Fibroblast of lung (primary cell): ENCODE measurements at regions not wholly inside any gene's neighbourhood (a gene's known extent, or its start where the extent isn't known, plus 50 kb on each side); places are given as distances from the start of the nearest gene placed in this dataset.

Experiments
- DNase-seq, 2 donors: peaks; one replicate each; pipeline versions ENCODE4 v3.0.0 to v3.0.0-alpha.2; 2010; ENCODE audit warnings: low read depth in 2 of 2
- H2AFZ ChIP-seq: 2 replicates; pipeline ENCODE4 v1.5.1; 2012; ENCODE audit warnings: low read length, control low read depth, inconsistent platforms
- H3K27ac ChIP-seq: 2 replicates; pipeline ENCODE4 v1.5.1; 2011; ENCODE audit warnings: low read length, control low read depth; ENCODE audit not compliant: insufficient read depth
- H3K27me3 ChIP-seq: 2 replicates; pipeline ENCODE4 v1.5.1; 2011; ENCODE audit warnings: mild to moderate bottlenecking, low read length; ENCODE audit not compliant: control insufficient read depth, insufficient read depth
- H3K36me3 ChIP-seq: 2 replicates; pipeline ENCODE4 v1.5.1; 2011; ENCODE audit warnings: low read length; ENCODE audit not compliant: control insufficient read depth, insufficient read depth
- H3K4me1 ChIP-seq: 2 replicates; pipeline ENCODE4 v1.5.1; 2011; ENCODE audit warnings: low read length; ENCODE audit not compliant: control insufficient read depth, insufficient read depth; ENCODE audit errors: extremely low read depth
- H3K4me2 ChIP-seq: 2 replicates; pipeline ENCODE4 v1.5.1; 2011; ENCODE audit warnings: low read length, control low read depth; ENCODE audit not compliant: insufficient read depth; ENCODE audit errors: extremely low read depth
- H3K4me3 ChIP-seq, 4 experiments: fragments of 200-600 bp in 1 of 4; sonication (generic) in 1 of 4; replicated peaks in 1 of 4; 2 replicates each; pipeline ENCODE4 v1.5.1; 2011 to 2016; ENCODE audit warnings: low read length in 4 of 4, low read depth in 3 of 4, mild to moderate bottlenecking in 3 of 4, control low read depth in 2 of 4, inconsistent platforms in 1 of 4, mixed read lengths in 1 of 4; ENCODE audit not compliant: insufficient read depth in 1 of 4; ENCODE audit errors: control extremely low read depth in 1 of 4
- H3K79me2 ChIP-seq: 2 replicates; pipeline ENCODE4 v1.5.1; 2012; ENCODE audit warnings: mild to moderate bottlenecking, low read length, inconsistent platforms; ENCODE audit not compliant: control insufficient read depth, insufficient read depth
- H3K9ac ChIP-seq: 2 replicates; pipeline ENCODE4 v1.5.1; 2011; ENCODE audit warnings: mild to moderate bottlenecking, low read length, control low read depth; ENCODE audit not compliant: insufficient read depth
- H3K9me3 ChIP-seq: 2 replicates; pipeline ENCODE4 v1.5.1; 2012; ENCODE audit warnings: low read depth, low read length; ENCODE audit not compliant: control insufficient read depth, insufficient read depth
- H4K20me1 ChIP-seq: 2 replicates; pipeline ENCODE4 v1.5.1; 2011; ENCODE audit warnings: low read length; ENCODE audit not compliant: control insufficient read depth, insufficient read depth; ENCODE audit errors: extremely low read depth
- EZH2 ChIP-seq: IDR thresholded peaks from 2 replicates; pipeline ENCODE4 v1.5.1; 2012; ENCODE audit warnings: low read length, control low read depth, mild to moderate bottlenecking; ENCODE audit errors: missing control alignments
- TF ChIP-seq, protein P1 (sequence below), 2 donors: IDR thresholded peaks in 1 of 2; conservative IDR thresholded peaks in 1 of 2; 1 replicate in 1 of 2; 2 replicates in 1 of 2; pipeline ENCODE4 v1.5.1; 2011 to 2012; ENCODE audit warnings: low read length in 2 of 2, control low read depth in 1 of 2, inconsistent platforms in 1 of 2, low read depth in 1 of 2, mild to moderate bottlenecking in 1 of 2

DNA sequence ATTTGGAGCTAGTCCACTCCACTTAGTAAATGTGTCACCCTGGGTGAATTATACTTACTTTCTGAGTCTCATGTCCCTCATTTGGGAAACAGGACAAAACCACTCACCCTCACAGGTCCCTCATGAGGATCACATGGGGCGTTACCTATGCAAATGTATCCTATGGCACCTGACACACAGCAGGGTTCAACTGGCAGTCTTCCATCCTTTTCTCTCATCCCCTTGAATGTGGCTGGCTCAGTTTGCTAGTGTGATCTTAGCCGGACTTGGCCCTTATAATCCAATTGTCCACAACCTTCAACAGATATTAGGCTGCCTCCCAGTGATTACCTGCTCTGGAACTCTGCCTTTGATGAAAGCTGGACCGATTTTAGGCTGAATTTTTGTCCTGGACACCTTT lies 308.8 kb downstream of the MAP2K6 start:
- Histone ChIP-seq H2AFZ (no peak overlapping the region), H3K9me3 (no peaks in the 10 kb centered on the region), H3K27me3 (no peaks in the 10 kb centered on the region), H3K79me2 (no peaks in the 10 kb centered on the region), H3K27ac (no peak overlapping the region), H3K4me2 (no peak overlapping the region), H3K4me3 (no peak overlapping the region), H3K36me3 (no peaks in the 10 kb centered on the region), H3K9ac (no peak overlapping the region), H3K4me1 (no peaks in the 10 kb centered on the region), H4K20me1 (no peaks in the 10 kb centered on the region)
- no peak for DNase-seq
- no peak for TF ChIP-seq EZH2
- TF ChIP-seq, protein P1, sequence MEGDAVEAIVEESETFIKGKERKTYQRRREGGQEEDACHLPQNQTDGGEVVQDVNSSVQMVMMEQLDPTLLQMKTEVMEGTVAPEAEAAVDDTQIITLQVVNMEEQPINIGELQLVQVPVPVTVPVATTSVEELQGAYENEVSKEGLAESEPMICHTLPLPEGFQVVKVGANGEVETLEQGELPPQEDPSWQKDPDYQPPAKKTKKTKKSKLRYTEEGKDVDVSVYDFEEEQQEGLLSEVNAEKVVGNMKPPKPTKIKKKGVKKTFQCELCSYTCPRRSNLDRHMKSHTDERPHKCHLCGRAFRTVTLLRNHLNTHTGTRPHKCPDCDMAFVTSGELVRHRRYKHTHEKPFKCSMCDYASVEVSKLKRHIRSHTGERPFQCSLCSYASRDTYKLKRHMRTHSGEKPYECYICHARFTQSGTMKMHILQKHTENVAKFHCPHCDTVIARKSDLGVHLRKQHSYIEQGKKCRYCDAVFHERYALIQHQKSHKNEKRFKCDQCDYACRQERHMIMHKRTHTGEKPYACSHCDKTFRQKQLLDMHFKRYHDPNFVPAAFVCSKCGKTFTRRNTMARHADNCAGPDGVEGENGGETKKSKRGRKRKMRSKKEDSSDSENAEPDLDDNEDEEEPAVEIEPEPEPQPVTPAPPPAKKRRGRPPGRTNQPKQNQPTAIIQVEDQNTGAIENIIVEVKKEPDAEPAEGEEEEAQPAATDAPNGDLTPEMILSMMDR (conservative IDR thresholded peaks at IDR 0.05 in 1 of 2, IDR thresholded peaks at IDR 0.05 in 1 of 2; ENCODE audit: low read depth in 1 of 2, low read length in 2 of 2) = no peak

DNA sequence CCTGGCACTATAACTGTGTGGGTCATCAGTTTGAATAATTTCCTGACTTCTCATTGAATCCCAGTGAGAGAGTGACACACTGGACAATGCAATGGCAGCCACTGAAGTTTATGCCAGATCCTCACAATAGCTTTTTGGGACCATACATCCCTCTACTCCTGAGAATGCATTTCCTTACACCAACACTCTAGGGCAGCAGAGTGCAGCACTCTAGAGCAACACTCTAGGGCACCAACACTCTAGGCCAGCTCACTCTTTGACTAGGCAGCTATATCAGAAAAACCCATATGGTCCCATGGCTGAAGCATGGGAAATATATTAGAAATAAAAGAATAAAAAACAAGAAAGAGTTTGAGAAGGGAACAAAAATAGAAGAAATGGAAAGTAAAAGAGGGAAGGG lies 309.2 kb downstream of the MAP2K6 start:
- peak in 1 of 2 donors; percentile 17 for DNase-seq
- H4K20me1 ChIP-seq = no peaks in the 10 kb centered on the region
- H3K9me3 ChIP-seq = no peaks in the 10 kb centered on the region
- H3K79me2 ChIP-seq = no peaks in the 10 kb centered on the region
- H3K36me3 ChIP-seq = no peaks in the 10 kb centered on the region
- H3K27ac ChIP-seq = no peak overlapping the region
- no peaks in the 10 kb centered on the region for H3K4me1 ChIP-seq
- H3K9ac ChIP-seq = no peak overlapping the region
- no peak overlapping the region for H2AFZ ChIP-seq
- no peak overlapping the region for H3K4me2 ChIP-seq
- TF ChIP-seq, protein P1 (conservative IDR thresholded peaks at IDR 0.05 in 1 of 2, IDR thresholded peaks at IDR 0.05 in 1 of 2; ENCODE audit: low read depth in 1 of 2, low read length in 2 of 2) = peak in 1 of 2 donors; percentile 30
- no peak for TF ChIP-seq EZH2
- no peak overlapping the region for H3K4me3 ChIP-seq
- H3K27me3 ChIP-seq = no peaks in the 10 kb centered on the region

DNA sequence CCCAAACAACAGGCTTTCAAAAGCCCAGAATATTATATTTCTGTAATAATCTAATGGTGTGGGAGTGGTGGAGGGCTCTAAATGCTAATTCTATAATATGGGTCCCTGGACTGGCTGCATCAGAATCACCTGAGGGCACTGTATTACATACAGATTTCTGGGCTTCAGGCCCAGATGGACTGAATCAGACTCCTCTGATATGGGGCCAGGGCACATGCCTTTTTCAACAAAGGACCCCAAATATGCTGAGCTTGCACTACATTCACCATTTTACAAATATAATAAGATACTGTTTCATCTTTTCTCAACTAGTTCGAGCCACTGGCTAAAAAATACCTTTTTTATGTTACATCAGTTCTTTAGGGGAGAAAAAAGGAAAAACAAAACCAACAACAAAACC lies 309.7 kb downstream of the MAP2K6 start:
- DNase-seq = peak; percentile 9 to 20
- H3K36me3 ChIP-seq = no peaks in the 10 kb centered on the region
- no peaks in the 10 kb centered on the region for H3K27me3 ChIP-seq
- no peak overlapping the region for H3K4me2 ChIP-seq
- no peaks in the 10 kb centered on the region for H3K79me2 ChIP-seq
- no peaks in the 10 kb centered on the region for H3K4me1 ChIP-seq
- TF ChIP-seq, protein P1 (conservative IDR thresholded peaks at IDR 0.05 in 1 of 2, IDR thresholded peaks at IDR 0.05 in 1 of 2; ENCODE audit: low read depth in 1 of 2, low read length in 2 of 2) = no peak
- TF ChIP-seq EZH2 = no peak
- no peak overlapping the region for H3K9ac ChIP-seq
- H4K20me1 ChIP-seq = no peaks in the 10 kb centered on the region
- no peak overlapping the region for H2AFZ ChIP-seq
- H3K9me3 ChIP-seq = no peaks in the 10 kb centered on the region
- no peak overlapping the region for H3K4me3 ChIP-seq
- H3K27ac ChIP-seq = no peak overlapping the region
